Thymus (tissue), 11 donors: ENCODE measurements at regions not wholly inside any gene's neighbourhood (a gene's known extent, or its start where the extent isn't known, plus 50 kb on each side); places are given as distances from the start of the nearest gene placed in this dataset.
A peak's percentile ranks its signal among the peaks of the same experiment; 100 is the strongest.

Experiments
- DNase-seq, 9 donors: peaks; one replicate each; pipeline ENCODE4 v3.0.0-alpha.2; 2013; ENCODE audit warnings: low spot score in 9 of 9, low read depth in 6 of 9, missing footprints in 1 of 9
- H3K27ac ChIP-seq, 2 donors: one replicate each; pipeline ENCODE4 v1.5.1; 2013; ENCODE audit warnings: control low read depth in 1 of 2, low read depth in 1 of 2, low read length in 1 of 2, mild to moderate bottlenecking in 1 of 2, moderate library complexity in 1 of 2
- H3K27me3 ChIP-seq, 2 donors: one replicate each; pipeline ENCODE4 v1.5.1; 2013; ENCODE audit warnings: low read length in 1 of 2; ENCODE audit not compliant: control insufficient read depth in 2 of 2, insufficient read depth in 1 of 2
- H3K36me3 ChIP-seq, 2 donors: one replicate each; pipeline ENCODE4 v1.5.1; 2013; ENCODE audit warnings: low read length in 1 of 2, mild to moderate bottlenecking in 1 of 2, moderate library complexity in 1 of 2; ENCODE audit not compliant: control insufficient read depth in 2 of 2, insufficient read depth in 2 of 2
- H3K4me1 ChIP-seq, 2 donors: one replicate each; pipeline ENCODE4 v1.5.1; 2013; ENCODE audit warnings: low read length in 2 of 2; ENCODE audit not compliant: control insufficient read depth in 2 of 2, insufficient read depth in 2 of 2
- H3K4me3 ChIP-seq, 2 donors: one replicate each; pipeline ENCODE4 v1.5.1; 2013; ENCODE audit warnings: low read length in 2 of 2, control low read depth in 1 of 2, mild to moderate bottlenecking in 1 of 2
- H3K9me3 ChIP-seq, 2 donors: one replicate each; pipeline ENCODE4 v1.5.1; 2013; ENCODE audit warnings: low read length in 1 of 2, mild to moderate bottlenecking in 1 of 2; ENCODE audit not compliant: control insufficient read depth in 2 of 2, insufficient read depth in 1 of 2
- WGBS: extraction: QIAGEN DNeasy Blood & Tissue Kit; methylation state at CpG from one replicate; pipeline ENCODE4 v1.1.7; 2013; 5-methylcytosine and 5-hydroxymethylcytosine counted together
- donor health status: healthy.

GRCh38 chr4:33054161-33054560 lies 2334.0 kb downstream of the PCDH7 start:
- Histone ChIP-seq H3K4me1 (no peaks in the 10 kb centered on the region), H3K27ac (no peak overlapping the region), H3K27me3 (no peaks in the 10 kb centered on the region), H3K4me3 (no peak overlapping the region), H3K9me3 (no peaks in the 10 kb centered on the region), H3K36me3 (no peaks in the 10 kb centered on the region)
- no peak for DNase-seq

- Histone ChIP-seq H3K27me3 (no peaks in the 10 kb centered on the region), H3K36me3 (no peaks in the 10 kb centered on the region), H3K4me3 (no peak overlapping the region), H3K4me1 (no peaks in the 10 kb centered on the region), H3K27ac (no peak overlapping the region), H3K9me3 (no peaks in the 10 kb centered on the region)
- WGBS, result 92% methylated on average over 3 of the region's 3 CpGs
- no peak for DNase-seq
Measured at GRCh38 chr4:33054656-33055196, 2334.6 kb downstream of the PCDH7 start.

- Histone ChIP-seq H3K4me1 (no peaks in the 10 kb centered on the region), H3K9me3 (no peaks in the 10 kb centered on the region), H3K4me3 (no peak overlapping the region), H3K36me3 (no peaks in the 10 kb centered on the region), H3K27me3 (no peaks in the 10 kb centered on the region), H3K27ac (no peak overlapping the region)
- 96% methylated on average over 1 of the region's 1 CpG for WGBS
- no peak for DNase-seq
Measured at GRCh38 chr4:33057736-33058135, 2337.6 kb downstream of the PCDH7 start.

- no peak overlapping the region for H3K27ac ChIP-seq
- H3K27me3 ChIP-seq, result no peaks in the 10 kb centered on the region
- H3K9me3 ChIP-seq, result no peaks in the 10 kb centered on the region
- no peaks in the 10 kb centered on the region for H3K36me3 ChIP-seq
- no peak overlapping the region for H3K4me3 ChIP-seq
- no peak for DNase-seq
- no peaks in the 10 kb centered on the region for H3K4me1 ChIP-seq
Measured at GRCh38 chr4:33058998-33059397, 2338.8 kb downstream of the PCDH7 start.

- H3K4me3 ChIP-seq, result no peak overlapping the region
Measured at GRCh38 chr4:33060674-33061542, 2340.7 kb downstream of the PCDH7 start.

GRCh38 chr4:33061727-33062126 lies 2341.6 kb downstream of the PCDH7 start:
- Histone ChIP-seq H3K27me3 (no peaks in the 10 kb centered on the region), H3K4me1 (no peaks in the 10 kb centered on the region), H3K27ac (no peak overlapping the region), H3K4me3 (no peak overlapping the region), H3K36me3 (no peaks in the 10 kb centered on the region), H3K9me3 (no peaks in the 10 kb centered on the region)
- no peak for DNase-seq

More at GRCh38 chr4:33060674-33061542, 2340.7 kb downstream of the PCDH7 start:
- peak in 2 of 9 donors; percentile 1 to 5 for DNase-seq
- 54% methylated on average over 12 of the region's 12 CpGs for WGBS
- Histone ChIP-seq H3K36me3 (no peaks in the 10 kb centered on the region), H3K27me3 (no peaks in the 10 kb centered on the region), H3K4me1 (no peaks in the 10 kb centered on the region), H3K9me3 (no peaks in the 10 kb centered on the region), H3K27ac (no peak overlapping the region)

- WGBS, result 93% methylated on average over 3 of the region's 3 CpGs
- no peak overlapping the region for H3K27ac ChIP-seq
- H3K36me3 ChIP-seq, result no peaks in the 10 kb centered on the region
- no peak overlapping the region for H3K4me3 ChIP-seq
- H3K27me3 ChIP-seq, result no peaks in the 10 kb centered on the region
- DNase-seq, result no peak
- no peaks in the 10 kb centered on the region for H3K4me1 ChIP-seq
- H3K9me3 ChIP-seq, result no peaks in the 10 kb centered on the region
Measured at GRCh38 chr4:33062155-33062806, 2342.1 kb downstream of the PCDH7 start.

- Histone ChIP-seq H3K4me3 (no peak overlapping the region), H3K36me3 (no peaks in the 10 kb centered on the region), H3K9me3 (no peaks in the 10 kb centered on the region), H3K27me3 (no peaks in the 10 kb centered on the region), H3K27ac (no peak overlapping the region), H3K4me1 (no peaks in the 10 kb centered on the region)
- no peak for DNase-seq
- WGBS, result 76% methylated on average over 2 of the region's 2 CpGs
Measured at GRCh38 chr4:33063241-33063640, 2343.1 kb downstream of the PCDH7 start.

GRCh38 chr4:33064238-33064637 lies 2344.1 kb downstream of the PCDH7 start:
- DNase-seq, result no peak
- Histone ChIP-seq H3K27ac (no peak overlapping the region), H3K4me3 (no peak overlapping the region), H3K4me1 (no peaks in the 10 kb centered on the region), H3K9me3 (no peaks in the 10 kb centered on the region), H3K36me3 (no peaks in the 10 kb centered on the region), H3K27me3 (no peaks in the 10 kb centered on the region)
- 89% methylated on average over 1 of the region's 1 CpG for WGBS
